ENCODE measurements at regions not wholly inside any gene's neighbourhood (a gene's known extent, or its start where the extent isn't known, plus 50 kb on each side); places are given as distances from the start of the nearest gene placed in this dataset.

DNA sequence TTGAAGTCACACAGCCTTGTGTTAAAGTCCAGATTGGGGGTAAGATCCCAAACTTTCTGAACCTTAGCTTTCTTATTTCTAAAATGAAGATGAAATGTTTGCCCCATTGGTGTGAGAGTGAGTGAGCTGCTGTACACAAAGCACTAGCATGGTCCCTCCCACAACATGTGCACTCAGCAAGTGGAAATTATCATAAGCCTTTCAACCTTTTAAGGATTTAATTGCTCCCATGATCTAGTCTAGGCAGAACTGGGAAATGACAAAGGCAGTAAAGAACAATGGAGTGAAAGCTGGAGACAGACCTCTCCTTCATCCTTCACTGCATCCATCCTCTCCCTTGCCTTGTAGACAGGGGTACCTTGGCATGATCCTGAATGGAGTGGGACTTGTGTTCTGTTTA, 76.0 kb upstream of the GPR12 start:
- DNase-seq (ENCODE audit: insufficient read length, low spot score) (no peak), FAIRE-seq (no peak)
- TF ChIP-seq POU2F2 (IDR thresholded peaks at IDR 0.05; ENCODE audit: low read depth, low read length) = no peak
- TF ChIP-seq POLR2A (IDR thresholded peaks at IDR 0.05; ENCODE audit: low read depth, low read length) = no peak
- no peak for TF ChIP-seq SPI1 (IDR thresholded peaks at IDR 0.05; ENCODE audit: low read depth, low read length)
- no peak for TF ChIP-seq PAX5 (IDR thresholded peaks at IDR 0.05; ENCODE audit: insufficient read depth, low read length, severe bottlenecking)
- no peak for TF ChIP-seq POLR2AphosphoS5 (IDR thresholded peaks at IDR 0.05; ENCODE audit: low read depth, low read length)
- no peak for TF ChIP-seq TAF1 (IDR thresholded peaks at IDR 0.05; ENCODE audit: low read depth, low read length)

DNA sequence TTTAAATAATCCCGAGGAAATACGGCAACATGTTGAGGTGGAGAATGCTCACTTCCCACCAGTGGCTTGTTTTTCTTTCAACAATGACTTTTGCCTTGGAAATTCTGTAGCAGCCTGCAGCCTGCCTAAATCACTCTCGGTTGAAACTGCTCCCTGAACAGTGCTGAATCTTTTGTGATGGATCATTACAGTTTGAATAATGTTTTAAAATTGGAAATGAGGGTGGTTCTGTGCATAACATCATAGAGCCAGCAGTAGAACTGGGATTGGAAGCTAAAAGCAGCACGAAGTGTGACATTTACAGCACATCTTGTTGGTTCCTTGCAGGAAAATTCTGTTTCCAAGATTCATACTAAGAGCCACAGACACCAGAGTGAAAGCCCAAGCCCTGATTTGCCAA, 74.1 kb upstream of the GPR12 start:
- TF ChIP-seq SPI1 (IDR thresholded peaks at IDR 0.05; ENCODE audit: low read depth, low read length) (no peak), POU2F2 (IDR thresholded peaks at IDR 0.05; ENCODE audit: low read depth, low read length) (no peak), TAF1 (IDR thresholded peaks at IDR 0.05; ENCODE audit: low read depth, low read length) (no peak), POLR2A (IDR thresholded peaks at IDR 0.05; ENCODE audit: low read depth, low read length) (no peak), PAX5 (IDR thresholded peaks at IDR 0.05; ENCODE audit: insufficient read depth, low read length, severe bottlenecking) (no peak)
- DNase-seq (ENCODE audit: insufficient read length, low spot score) (no peak), FAIRE-seq (no peak)

DNA sequence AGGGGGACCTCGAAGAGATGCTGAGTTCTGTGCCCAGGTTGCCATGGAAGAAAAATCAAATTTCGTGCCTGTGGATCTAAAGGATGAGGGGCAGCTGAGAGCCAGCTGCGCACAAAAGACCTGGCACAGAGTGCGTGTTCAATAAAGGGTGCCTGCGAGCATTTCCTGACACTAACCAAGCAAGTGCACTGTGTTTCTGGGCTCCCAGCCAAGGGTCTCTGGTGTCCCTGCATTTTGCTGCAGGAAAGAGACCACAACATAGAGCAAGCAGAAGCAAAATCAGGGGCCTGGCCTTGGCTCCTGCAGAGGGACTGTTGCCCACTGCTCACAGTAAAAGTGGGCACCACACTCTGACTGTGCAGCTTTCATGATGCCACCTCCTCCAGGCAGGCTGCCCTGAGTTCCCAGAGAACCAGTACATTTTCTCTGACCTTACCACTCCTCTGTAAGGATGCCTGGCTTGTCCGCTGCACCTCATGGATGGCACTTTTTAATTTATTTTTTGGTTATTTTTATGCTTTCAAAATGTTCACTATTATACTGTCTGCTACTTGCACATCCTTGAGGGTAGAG, 70.8 kb upstream of the GPR12 start:
- no peak for TF ChIP-seq POLR2A (IDR thresholded peaks at IDR 0.05; ENCODE audit: low read depth, low read length)
- no peak for TF ChIP-seq SPI1 (IDR thresholded peaks at IDR 0.05; ENCODE audit: low read depth, low read length)
- no peak for TF ChIP-seq POLR2AphosphoS5 (IDR thresholded peaks at IDR 0.05; ENCODE audit: low read depth, low read length)
- no peak for TF ChIP-seq POU2F2 (IDR thresholded peaks at IDR 0.05; ENCODE audit: low read depth, low read length)
- TF ChIP-seq TAF1 (IDR thresholded peaks at IDR 0.05; ENCODE audit: low read depth, low read length) = no peak
- no peak for TF ChIP-seq PAX5 (IDR thresholded peaks at IDR 0.05; ENCODE audit: insufficient read depth, low read length, severe bottlenecking)
- DNase-seq (ENCODE audit: insufficient read length, low spot score) (no peak), FAIRE-seq (no peak)

DNA sequence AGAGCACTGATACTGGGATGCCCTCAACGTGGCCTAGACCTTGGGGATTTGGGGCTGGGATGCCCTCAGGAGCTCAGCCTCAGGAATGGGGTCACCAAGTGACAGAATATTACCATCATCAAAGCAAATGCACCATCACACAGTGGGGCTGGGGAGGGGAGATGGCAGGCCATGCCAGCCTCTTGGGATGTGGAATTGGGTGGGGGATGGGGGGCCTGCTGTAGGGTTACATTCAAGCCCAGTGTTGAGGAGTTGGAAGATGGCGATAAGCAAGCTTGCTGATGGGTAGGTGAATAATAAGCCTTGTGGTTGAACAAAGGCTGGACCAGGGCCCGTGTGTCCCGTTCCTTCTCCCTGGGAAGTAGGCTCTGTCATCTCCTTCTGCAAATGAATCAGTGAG, 69.1 kb upstream of the GPR12 start:
- no peak for TF ChIP-seq POLR2A (IDR thresholded peaks at IDR 0.05; ENCODE audit: low read depth, low read length)
- TF ChIP-seq SPI1 (IDR thresholded peaks at IDR 0.05; ENCODE audit: low read depth, low read length) = no peak
- TF ChIP-seq TAF1 (IDR thresholded peaks at IDR 0.05; ENCODE audit: low read depth, low read length) = no peak
- TF ChIP-seq POU2F2 (IDR thresholded peaks at IDR 0.05; ENCODE audit: low read depth, low read length) = no peak
- no peak for TF ChIP-seq POLR2AphosphoS5 (IDR thresholded peaks at IDR 0.05; ENCODE audit: low read depth, low read length)
- no peak for TF ChIP-seq PAX5 (IDR thresholded peaks at IDR 0.05; ENCODE audit: insufficient read depth, low read length, severe bottlenecking)
- FAIRE-seq (no peak), DNase-seq (ENCODE audit: insufficient read length, low spot score) (no peak)

DNA sequence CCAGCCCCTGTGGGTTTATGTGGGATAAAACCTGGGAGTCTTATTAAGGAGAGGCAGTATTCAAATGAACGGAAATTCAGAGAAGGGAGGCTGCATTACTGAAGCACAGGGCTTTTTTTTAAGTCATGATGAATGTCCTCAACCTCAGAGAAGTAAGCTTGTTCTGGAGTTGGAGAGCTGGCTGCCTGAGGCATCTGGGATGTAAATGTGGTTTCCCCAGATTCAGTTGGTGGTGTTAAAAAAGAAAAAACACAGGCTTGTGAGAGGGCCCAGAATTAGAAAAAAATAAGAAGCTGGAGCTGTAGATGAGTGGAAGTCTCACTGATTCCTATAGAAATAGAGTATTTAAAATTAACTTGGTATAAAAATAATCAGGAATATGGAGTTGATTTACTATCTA, 64.0 kb upstream of the GPR12 start:
- TF ChIP-seq PAX5 (IDR thresholded peaks at IDR 0.05; ENCODE audit: insufficient read depth, low read length, severe bottlenecking) (no peak), SPI1 (IDR thresholded peaks at IDR 0.05; ENCODE audit: low read depth, low read length) (no peak), TAF1 (IDR thresholded peaks at IDR 0.05; ENCODE audit: low read depth, low read length) (no peak), POLR2A (IDR thresholded peaks at IDR 0.05; ENCODE audit: low read depth, low read length) (no peak), POLR2AphosphoS5 (IDR thresholded peaks at IDR 0.05; ENCODE audit: low read depth, low read length) (no peak), POU2F2 (IDR thresholded peaks at IDR 0.05; ENCODE audit: low read depth, low read length) (no peak)
- no peak for DNase-seq (ENCODE audit: insufficient read length, low spot score)
- FAIRE-seq = no peak

DNA sequence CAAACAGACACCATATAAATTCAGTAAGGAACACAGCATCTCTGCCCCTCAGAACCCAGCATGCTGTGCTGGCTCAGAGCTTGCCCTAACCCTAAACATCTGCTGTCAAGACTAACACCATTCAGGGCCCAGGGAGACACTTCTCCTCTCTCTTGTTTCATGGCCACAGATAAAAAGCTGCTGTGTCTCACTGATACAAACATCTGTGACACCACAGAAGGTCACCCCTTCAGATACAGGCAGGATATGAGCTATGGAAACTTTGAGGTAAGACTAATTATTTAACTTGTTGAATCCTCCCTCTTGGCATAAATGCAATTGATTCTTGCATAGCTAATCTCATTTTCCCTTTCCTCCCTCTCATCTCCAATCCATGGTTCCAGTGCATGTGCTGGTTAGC, 61.6 kb upstream of the GPR12 start:
- DNase-seq (ENCODE audit: insufficient read length, low spot score) (no peak), FAIRE-seq (no peak)
- TF ChIP-seq POU2F2 (IDR thresholded peaks at IDR 0.05; ENCODE audit: low read depth, low read length) (no peak), PAX5 (IDR thresholded peaks at IDR 0.05; ENCODE audit: insufficient read depth, low read length, severe bottlenecking) (no peak), POLR2A (IDR thresholded peaks at IDR 0.05; ENCODE audit: low read depth, low read length) (no peak), SPI1 (IDR thresholded peaks at IDR 0.05; ENCODE audit: low read depth, low read length) (no peak), POLR2AphosphoS5 (IDR thresholded peaks at IDR 0.05; ENCODE audit: low read depth, low read length) (no peak), TAF1 (IDR thresholded peaks at IDR 0.05; ENCODE audit: low read depth, low read length) (no peak)

DNA sequence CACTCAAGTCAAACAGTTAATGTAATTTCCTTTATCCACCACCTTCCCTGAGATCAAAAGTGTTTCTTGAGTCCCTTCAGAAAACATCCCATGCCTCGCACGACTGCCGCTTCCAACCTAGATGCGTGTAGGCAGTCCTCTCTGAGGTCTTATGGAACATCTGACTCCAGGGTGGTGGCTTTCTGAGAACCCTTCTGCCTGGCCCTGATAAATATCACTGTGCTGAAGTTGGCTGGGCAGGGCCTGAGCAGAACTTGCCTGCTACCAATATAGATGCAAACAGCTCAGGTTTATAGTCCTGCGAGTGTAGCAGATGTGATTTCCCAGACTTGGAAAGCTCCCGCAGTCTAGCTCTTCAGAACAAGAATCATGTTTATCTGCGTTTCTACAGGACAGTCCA, 61.1 kb upstream of the GPR12 start:
- DNase-seq (ENCODE audit: insufficient read length, low spot score) = no peak
- no peak for TF ChIP-seq POU2F2 (IDR thresholded peaks at IDR 0.05; ENCODE audit: low read depth, low read length)
- no peak for TF ChIP-seq TAF1 (IDR thresholded peaks at IDR 0.05; ENCODE audit: low read depth, low read length)
- TF ChIP-seq POLR2AphosphoS5 (IDR thresholded peaks at IDR 0.05; ENCODE audit: low read depth, low read length) = no peak
- TF ChIP-seq PAX5 (IDR thresholded peaks at IDR 0.05; ENCODE audit: insufficient read depth, low read length, severe bottlenecking) = no peak
- TF ChIP-seq POLR2A (IDR thresholded peaks at IDR 0.05; ENCODE audit: low read depth, low read length) = no peak
- TF ChIP-seq SPI1 (IDR thresholded peaks at IDR 0.05; ENCODE audit: low read depth, low read length) = no peak
- no peak for FAIRE-seq

DNA sequence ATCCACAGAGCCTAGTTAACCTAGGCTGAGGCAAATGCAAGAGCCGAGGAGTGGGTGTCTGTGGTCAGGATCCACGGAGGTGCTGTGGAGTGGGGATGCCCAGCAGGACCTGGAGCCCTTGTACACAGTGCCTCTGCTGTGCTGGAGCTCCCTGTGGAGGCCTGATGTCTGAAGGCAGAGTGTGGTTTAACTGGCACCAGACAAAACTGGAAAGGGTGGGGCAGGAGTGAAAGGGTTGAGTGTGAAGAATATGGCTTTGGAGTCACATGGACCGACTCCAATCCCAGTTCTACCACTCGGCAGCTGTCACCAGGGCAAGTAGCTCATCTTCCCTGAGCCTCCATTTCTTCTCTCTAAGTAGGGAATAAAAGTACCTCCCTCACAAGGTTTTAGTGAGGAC, 60.3 kb upstream of the GPR12 start:
- TF ChIP-seq POLR2A (IDR thresholded peaks at IDR 0.05; ENCODE audit: low read depth, low read length) (no peak), POU2F2 (IDR thresholded peaks at IDR 0.05; ENCODE audit: low read depth, low read length) (no peak), PAX5 (IDR thresholded peaks at IDR 0.05; ENCODE audit: insufficient read depth, low read length, severe bottlenecking) (no peak), POLR2AphosphoS5 (IDR thresholded peaks at IDR 0.05; ENCODE audit: low read depth, low read length) (no peak), TAF1 (IDR thresholded peaks at IDR 0.05; ENCODE audit: low read depth, low read length) (no peak), SPI1 (IDR thresholded peaks at IDR 0.05; ENCODE audit: low read depth, low read length) (no peak)
- DNase-seq (ENCODE audit: insufficient read length, low spot score) = no peak
- no peak for FAIRE-seq

DNA sequence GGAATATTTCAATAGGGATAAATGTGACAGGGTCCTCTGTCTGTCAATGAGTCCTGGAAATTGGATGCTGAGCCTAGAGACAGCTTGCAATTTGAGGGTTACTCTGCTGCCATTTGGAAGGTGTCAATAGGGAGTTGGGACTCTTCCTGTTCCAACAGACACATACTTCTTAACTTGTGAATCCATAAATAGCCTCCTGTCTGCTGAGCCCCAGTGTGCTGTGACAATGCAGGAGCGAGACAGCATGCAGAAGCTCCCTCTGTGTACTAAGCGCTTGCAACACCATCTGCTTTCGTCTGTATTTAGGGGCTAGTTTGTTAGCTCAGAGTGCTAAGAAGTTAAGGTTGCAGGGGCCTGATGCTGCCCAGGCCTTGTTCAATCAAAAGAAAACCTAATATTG, 58.5 kb upstream of the GPR12 start:
- FAIRE-seq (no peak), DNase-seq (ENCODE audit: insufficient read length, low spot score) (no peak)
- TF ChIP-seq POU2F2 (IDR thresholded peaks at IDR 0.05; ENCODE audit: low read depth, low read length) (no peak), POLR2A (IDR thresholded peaks at IDR 0.05; ENCODE audit: low read depth, low read length) (no peak), TAF1 (IDR thresholded peaks at IDR 0.05; ENCODE audit: low read depth, low read length) (no peak), SPI1 (IDR thresholded peaks at IDR 0.05; ENCODE audit: low read depth, low read length) (no peak), PAX5 (IDR thresholded peaks at IDR 0.05; ENCODE audit: insufficient read depth, low read length, severe bottlenecking) (no peak), POLR2AphosphoS5 (IDR thresholded peaks at IDR 0.05; ENCODE audit: low read depth, low read length) (no peak)

DNA sequence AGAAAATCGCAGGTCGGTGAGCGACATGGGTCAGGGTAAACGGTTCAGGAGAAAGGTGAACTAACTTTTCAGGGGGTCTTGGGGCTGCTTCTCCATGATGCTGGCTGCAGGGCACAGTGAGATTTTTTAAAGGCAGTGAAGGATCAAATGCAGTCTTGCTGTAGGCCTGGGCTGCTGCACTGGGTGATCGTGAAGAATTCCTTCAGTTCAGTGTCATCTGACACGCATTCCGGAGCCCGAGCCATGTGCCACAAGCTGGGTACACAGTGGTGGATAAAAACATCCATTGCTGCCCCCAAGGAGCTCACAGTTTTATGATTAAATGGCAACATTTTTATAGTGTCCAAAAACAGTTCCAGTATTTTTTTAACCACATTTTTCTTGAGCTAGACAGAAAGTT, 56.3 kb upstream of the GPR12 start:
- TF ChIP-seq POU2F2 (IDR thresholded peaks at IDR 0.05; ENCODE audit: low read depth, low read length) = no peak
- TF ChIP-seq PAX5 (IDR thresholded peaks at IDR 0.05; ENCODE audit: insufficient read depth, low read length, severe bottlenecking) = no peak
- TF ChIP-seq SPI1 (IDR thresholded peaks at IDR 0.05; ENCODE audit: low read depth, low read length) = no peak
- TF ChIP-seq POLR2A (IDR thresholded peaks at IDR 0.05; ENCODE audit: low read depth, low read length) = no peak
- no peak for TF ChIP-seq TAF1 (IDR thresholded peaks at IDR 0.05; ENCODE audit: low read depth, low read length)
- no peak for TF ChIP-seq POLR2AphosphoS5 (IDR thresholded peaks at IDR 0.05; ENCODE audit: low read depth, low read length)
- no peak for DNase-seq (ENCODE audit: insufficient read length, low spot score)
- no peak for FAIRE-seq
